ENCODE measurements at regions not wholly inside any gene's neighbourhood (a gene's known extent, or its start where the extent isn't known, plus 50 kb on each side); places are given as distances from the start of the nearest gene placed in this dataset.

DNA sequence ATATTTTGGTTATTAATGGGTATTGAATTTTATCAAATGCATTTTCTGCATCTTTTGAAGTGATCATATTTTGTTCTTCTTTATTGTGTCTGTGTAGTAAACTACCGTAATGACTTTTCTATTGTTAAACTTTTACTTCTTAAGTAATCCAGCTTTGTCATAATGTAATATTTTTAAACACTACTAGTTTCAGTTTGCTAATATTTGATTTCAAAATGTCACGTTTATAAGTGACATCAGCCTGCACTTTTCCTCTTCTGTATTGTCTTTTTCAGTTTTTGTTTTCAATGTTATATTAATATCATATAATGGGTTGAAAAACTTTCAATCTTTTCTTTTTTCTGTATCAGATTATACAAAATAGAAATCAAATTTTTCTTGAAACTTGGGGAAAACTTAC is 71.6 kb upstream of the ANKRD1 start:
- no peak for DNase-seq (ENCODE audit: low read depth)
- H3K4me3 ChIP-seq (ENCODE audit: low read depth, low read length), result no peak overlapping the region
- TF ChIP-seq, protein P1, sequence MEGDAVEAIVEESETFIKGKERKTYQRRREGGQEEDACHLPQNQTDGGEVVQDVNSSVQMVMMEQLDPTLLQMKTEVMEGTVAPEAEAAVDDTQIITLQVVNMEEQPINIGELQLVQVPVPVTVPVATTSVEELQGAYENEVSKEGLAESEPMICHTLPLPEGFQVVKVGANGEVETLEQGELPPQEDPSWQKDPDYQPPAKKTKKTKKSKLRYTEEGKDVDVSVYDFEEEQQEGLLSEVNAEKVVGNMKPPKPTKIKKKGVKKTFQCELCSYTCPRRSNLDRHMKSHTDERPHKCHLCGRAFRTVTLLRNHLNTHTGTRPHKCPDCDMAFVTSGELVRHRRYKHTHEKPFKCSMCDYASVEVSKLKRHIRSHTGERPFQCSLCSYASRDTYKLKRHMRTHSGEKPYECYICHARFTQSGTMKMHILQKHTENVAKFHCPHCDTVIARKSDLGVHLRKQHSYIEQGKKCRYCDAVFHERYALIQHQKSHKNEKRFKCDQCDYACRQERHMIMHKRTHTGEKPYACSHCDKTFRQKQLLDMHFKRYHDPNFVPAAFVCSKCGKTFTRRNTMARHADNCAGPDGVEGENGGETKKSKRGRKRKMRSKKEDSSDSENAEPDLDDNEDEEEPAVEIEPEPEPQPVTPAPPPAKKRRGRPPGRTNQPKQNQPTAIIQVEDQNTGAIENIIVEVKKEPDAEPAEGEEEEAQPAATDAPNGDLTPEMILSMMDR (IDR thresholded peaks at IDR 0.05; ENCODE audit: insufficient read depth, low read depth, low read length, missing control alignments), result no peak

DNA sequence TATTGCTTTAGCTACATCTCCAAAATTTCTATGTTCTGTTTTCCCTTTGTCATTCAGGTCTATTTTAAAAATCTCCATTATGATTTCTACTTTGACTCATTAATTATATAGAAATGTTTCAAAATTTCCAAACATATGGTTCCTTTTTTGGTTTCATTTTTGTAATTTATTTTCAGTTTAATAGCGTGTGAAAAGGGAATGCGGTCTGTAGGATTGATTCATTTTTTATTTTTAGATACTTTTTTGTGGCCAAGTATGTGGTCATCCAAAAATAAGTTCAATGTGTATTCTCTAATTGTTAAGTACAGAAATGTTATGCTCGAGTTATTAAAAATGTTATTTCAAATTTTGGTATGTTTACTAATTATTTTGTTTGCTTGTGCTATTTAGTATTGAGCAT is 72.5 kb upstream of the ANKRD1 start:
- peak; percentile 64 for DNase-seq (ENCODE audit: low read depth)
- TF ChIP-seq, protein P1 (IDR thresholded peaks at IDR 0.05; ENCODE audit: insufficient read depth, low read depth, low read length, missing control alignments), result no peak
- H3K4me3 ChIP-seq (ENCODE audit: low read depth, low read length), result peak overlapping the region; percentile 77

DNA sequence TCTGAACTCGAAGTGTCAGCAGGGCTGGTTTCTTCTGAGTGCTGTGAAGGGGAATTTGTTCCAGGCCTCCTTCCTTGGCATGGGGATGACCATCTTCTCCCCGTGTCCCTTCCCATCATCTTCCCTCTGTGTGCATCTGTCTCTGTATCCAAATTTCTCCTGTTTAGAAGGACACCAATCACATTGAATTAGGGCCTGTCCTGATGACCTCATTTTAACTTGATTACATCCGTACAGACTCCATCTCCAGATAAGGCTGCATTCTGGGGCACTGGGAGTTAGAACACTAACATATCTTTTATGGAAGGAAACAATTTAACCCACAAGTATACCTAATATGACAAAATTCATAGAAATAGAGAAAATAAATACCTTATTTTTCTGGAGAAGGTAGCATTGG is 76.8 kb upstream of the ANKRD1 start:
- DNase-seq (ENCODE audit: low read depth), result no peak
- TF ChIP-seq, protein P1 (IDR thresholded peaks at IDR 0.05; ENCODE audit: insufficient read depth, low read depth, low read length, missing control alignments), result no peak
- peak overlapping the region; percentile 8; the same call in 1 of the 2 replicates for H3K4me3 ChIP-seq (ENCODE audit: low read depth, low read length)

DNA sequence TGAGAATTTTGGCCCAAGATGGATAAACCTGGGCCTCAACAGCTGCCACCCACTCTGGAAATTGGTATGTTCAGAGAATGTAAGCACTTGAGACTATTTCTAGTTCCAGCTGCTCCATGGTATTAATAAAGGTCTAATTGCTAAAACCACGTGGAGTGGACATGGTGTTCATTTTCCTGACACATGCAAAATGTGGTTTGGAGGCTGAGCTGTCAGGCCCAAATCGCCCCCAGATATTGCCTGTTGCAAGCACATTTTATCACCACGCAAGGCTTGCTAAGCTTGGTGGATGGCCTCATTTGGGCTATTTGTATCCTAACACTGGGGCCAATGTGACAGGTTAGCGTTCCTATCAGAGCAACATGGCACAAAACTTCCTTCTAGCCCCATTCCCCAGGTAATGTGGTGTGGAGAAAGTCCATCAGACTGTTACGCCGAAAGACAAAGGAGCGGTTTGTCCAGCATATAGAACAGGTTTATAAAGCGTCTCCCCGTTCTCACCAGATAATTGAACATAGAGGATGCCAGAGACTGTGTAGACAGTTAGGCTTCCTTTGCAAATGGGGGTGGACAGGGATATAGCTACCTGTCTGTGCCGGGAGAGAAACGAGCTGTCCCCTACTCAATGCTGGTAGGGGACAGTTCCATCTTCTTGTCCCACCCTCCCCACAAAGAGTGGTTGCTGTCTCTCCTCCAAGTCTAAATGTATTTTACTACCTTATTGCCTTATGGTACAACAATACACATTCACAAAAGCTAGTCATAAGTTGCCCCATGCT is 78.0 kb upstream of the ANKRD1 start:
- H3K4me3 ChIP-seq (ENCODE audit: low read depth, low read length), result peak overlapping the region; percentile 40
- DNase-seq (ENCODE audit: low read depth), result peak; percentile 75
- TF ChIP-seq, protein P1 (IDR thresholded peaks at IDR 0.05; ENCODE audit: insufficient read depth, low read depth, low read length, missing control alignments), result no peak

DNA sequence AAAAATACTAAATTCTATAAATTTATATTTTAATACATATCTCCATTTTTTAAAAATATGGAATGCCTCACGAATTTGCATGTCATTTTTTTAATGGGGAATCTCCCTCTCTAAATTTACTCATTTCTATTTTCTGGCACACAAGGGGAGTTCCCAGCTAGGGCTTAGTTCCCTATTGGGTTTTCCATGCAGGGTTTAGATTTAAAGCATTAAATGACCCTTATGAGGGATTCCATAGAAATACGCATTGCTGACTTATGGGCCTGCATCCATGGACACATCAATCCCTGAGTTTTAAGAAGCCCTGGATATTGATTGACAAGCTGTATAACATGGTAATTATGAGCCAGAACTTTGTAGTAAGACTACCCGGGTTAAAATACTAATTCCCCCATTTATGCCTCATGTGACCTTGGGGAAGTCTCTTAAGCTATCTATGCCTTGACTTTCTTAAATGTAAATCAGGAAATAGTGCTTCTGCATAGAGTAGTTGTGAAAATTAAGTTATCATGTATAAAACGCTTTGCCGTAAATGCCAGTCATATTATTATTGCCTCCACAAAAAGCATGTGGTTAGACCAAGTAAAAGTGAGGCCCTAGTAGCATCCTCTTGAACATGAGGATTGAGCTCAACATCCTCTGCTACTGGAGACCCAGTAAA is 78.8 kb upstream of the ANKRD1 start:
- TF ChIP-seq, protein P1 (IDR thresholded peaks at IDR 0.05; ENCODE audit: insufficient read depth, low read depth, low read length, missing control alignments), result no peak
- H3K4me3 ChIP-seq (ENCODE audit: low read depth, low read length), result peak overlapping the region; percentile 40

DNA sequence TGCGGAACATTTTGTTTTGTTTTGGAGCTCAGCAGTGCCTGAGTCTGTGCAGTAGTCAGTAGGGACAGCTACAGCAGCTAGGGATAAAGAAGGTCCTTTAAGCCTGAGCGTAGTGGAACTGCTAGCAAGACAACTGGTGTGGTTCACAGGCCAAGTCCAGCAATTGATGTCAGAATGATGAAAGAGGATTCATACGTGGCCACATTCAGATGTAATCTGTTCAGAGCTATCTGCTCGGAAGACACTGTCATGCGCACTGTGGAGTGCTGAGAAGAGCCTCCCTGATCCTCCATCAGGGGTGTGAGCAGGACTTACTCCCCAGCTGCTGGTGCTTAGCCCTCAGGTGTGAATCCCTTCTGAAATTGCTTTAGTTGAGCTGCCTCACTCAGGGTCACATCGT is 79.6 kb upstream of the ANKRD1 start:
- TF ChIP-seq, protein P1 (IDR thresholded peaks at IDR 0.05; ENCODE audit: insufficient read depth, low read depth, low read length, missing control alignments), result no peak
- DNase-seq (ENCODE audit: low read depth), result no peak
- peak overlapping the region; percentile 40; the same call in 1 of the 2 replicates for H3K4me3 ChIP-seq (ENCODE audit: low read depth, low read length)

More for the DNA sequence above, 78.8 kb upstream of the ANKRD1 start:
- DNase-seq (ENCODE audit: low read depth), result peak; percentile 72

All from GM12865 (cell line).